Endothelial cell of umbilical vein (primary cell): ENCODE measurements at regions not wholly inside any gene's neighbourhood (a gene's known extent, or its start where the extent isn't known, plus 50 kb on each side); places are given as distances from the start of the nearest gene placed in this dataset.
"Not testable (repeated sequence)": the region's sequence is repeated elsewhere in the genome, so short reads cannot be mapped to it uniquely, and the experiment has no call there.

Experiments
- BruUV-seq: library from RNA; stranded (reverse); fragments of 400-500 nt; replicated peaks from 2 replicates; lab custom pipeline; 2021; lab: Mats Ljungman, UMichigan
- CTCF ChIA-PET: fragments of 300-600, 350-600 bp; sonication (Branson Sonifier 250); formaldehyde crosslinking; loops from one replicate; lab custom pipeline; 2021; ENCODE audit warnings: antibody characterized with exemption, inconsistent platforms; lab: Charles Lee
- POLR2A ChIA-PET: fragments of 300-600, 350-600 bp; sonication (Branson Sonifier 250); formaldehyde crosslinking; loops from one replicate; lab custom pipeline; 2021; ENCODE audit warnings: antibody characterized with exemption, inconsistent platforms; lab: Charles Lee
- DNase-seq: peaks from one replicate; pipeline ENCODE4 v3.0.0-alpha.2; 2011; ENCODE audit warnings: low read depth, low spot score
- FAIRE-seq: peaks from 2 replicates; lab custom pipeline; 2011; peaks lifted over from hg19 to GRCh38; lab: Jason Lieb, UNC
- H2AFZ ChIP-seq: 2 replicates; pipeline ENCODE4 v1.6.0; 2012; ENCODE audit warnings: low read depth, low read length, control low read depth, inconsistent platforms
- H3K27ac ChIP-seq: 2 replicates; pipeline ENCODE4 v1.5.1; 2011; ENCODE audit warnings: low read depth, mild to moderate bottlenecking, control low read depth, low read length, moderate library complexity; ENCODE audit not compliant: insufficient read depth
- H3K27me3 ChIP-seq, 2 experiments: 2 replicates each; pipeline versions ENCODE4 v1.6.0 to v1.6.1; 2011; ENCODE audit warnings: low read length in 2 of 2, mixed read lengths in 1 of 2; ENCODE audit not compliant: control insufficient read depth in 2 of 2, insufficient read depth in 2 of 2
- H3K36me3 ChIP-seq, 2 experiments: 2 replicates in 1 of 2; 3 replicates in 1 of 2; pipeline ENCODE4 v1.5.1; 2011; ENCODE audit warnings: low read length in 2 of 2, mild to moderate bottlenecking in 1 of 2, moderate library complexity in 1 of 2; ENCODE audit not compliant: control insufficient read depth in 2 of 2, insufficient read depth in 2 of 2; ENCODE audit errors: extremely low read depth in 1 of 2
- H3K4me1 ChIP-seq: 3 replicates; pipeline ENCODE4 v1.5.1; 2011; ENCODE audit warnings: mild to moderate bottlenecking, low read length; ENCODE audit not compliant: control insufficient read depth, insufficient read depth; ENCODE audit errors: extremely low read depth
- H3K4me2 ChIP-seq: 2 replicates; pipeline ENCODE4 v1.6.1; 2011; ENCODE audit warnings: low read length, control low read depth, mixed read lengths; ENCODE audit not compliant: insufficient read depth
- H3K4me3 ChIP-seq, 3 experiments: fragments of 200-600 bp in 1 of 3; sonication (generic), shearing (Covaris generic) in 1 of 3; replicated peaks in 1 of 3; 2 replicates each; pipeline ENCODE4 v1.5.1; 2011 to 2016; ENCODE audit warnings: control low read depth in 3 of 3, low read length in 3 of 3, mild to moderate bottlenecking in 2 of 3, inconsistent platforms in 1 of 3, low read depth in 1 of 3, moderate library complexity in 1 of 3; ENCODE audit not compliant: insufficient read depth in 1 of 3
- H3K79me2 ChIP-seq: 2 replicates; pipeline ENCODE4 v1.6.0; 2012; ENCODE audit warnings: low read length, inconsistent platforms; ENCODE audit not compliant: control insufficient read depth, insufficient read depth
- H3K9ac ChIP-seq: replicated peaks from 2 replicates; pipeline ENCODE3; 2011; ENCODE audit warnings: low read length, control low read depth; ENCODE audit not compliant: insufficient read depth; ENCODE audit errors: extremely low read depth
- H3K9me1 ChIP-seq: replicated peaks from 3 replicates; pipeline ENCODE4 v1.6.0; 2011; ENCODE audit warnings: mild to moderate bottlenecking, low read length; ENCODE audit not compliant: control insufficient read depth, insufficient read depth; ENCODE audit errors: extremely low read depth
- H3K9me3 ChIP-seq: replicated peaks from 2 replicates; pipeline ENCODE4 v1.5.1; 2012; ENCODE audit warnings: low read length, inconsistent platforms; ENCODE audit not compliant: control insufficient read depth, insufficient read depth
- H4K20me1 ChIP-seq: replicated peaks from 2 replicates; pipeline ENCODE3; 2011; ENCODE audit warnings: mild to moderate bottlenecking, low read length; ENCODE audit not compliant: control insufficient read depth, insufficient read depth; ENCODE audit errors: extremely low read depth
- CTCF ChIP-seq, 2 donors: IDR thresholded peaks; 1 replicate in 1 of 2; 2 replicates in 1 of 2; pipeline ENCODE4 v1.5.1; 2011; ENCODE audit warnings: low read length in 2 of 2, mild to moderate bottlenecking in 2 of 2, moderate library complexity in 2 of 2, control low read depth in 1 of 2, inconsistent platforms in 1 of 2, low read depth in 1 of 2; ENCODE audit not compliant: insufficient read depth in 1 of 2; ENCODE audit errors: extremely low read depth in 1 of 2
- EZH2 ChIP-seq: IDR thresholded peaks from 2 replicates; pipeline ENCODE4 v1.6.1; 2012; ENCODE audit warnings: borderline replicate concordance, low read depth, mild to moderate bottlenecking, moderate library complexity, low read length, inconsistent platforms; ENCODE audit not compliant: severe bottlenecking
- FOS ChIP-seq: IDR thresholded peaks from 2 replicates; pipeline ENCODE4 v1.6.1; 2011; ENCODE audit warnings: mild to moderate bottlenecking, low read length, moderate library complexity, borderline replicate concordance; ENCODE audit not compliant: insufficient read depth
- GATA2 ChIP-seq: IDR thresholded peaks from 2 replicates; pipeline ENCODE4 v1.7.0; 2011; ENCODE audit warnings: low read depth, mild to moderate bottlenecking, moderate library complexity, mixed read lengths, low read length; ENCODE audit not compliant: insufficient read length, insufficient read depth
- JUN ChIP-seq: IDR thresholded peaks from 2 replicates; pipeline ENCODE4 v1.6.1; 2011; ENCODE audit warnings: borderline replicate concordance, low read depth; ENCODE audit not compliant: insufficient read length, insufficient read depth
- MAX ChIP-seq: IDR thresholded peaks from 2 replicates; pipeline ENCODE4 v1.6.1; 2011; ENCODE audit not compliant: insufficient read depth, insufficient read length
- MYC ChIP-seq: IDR thresholded peaks from one replicate; pipeline ENCODE4 v1.6.1; 2011; ENCODE audit warnings: mild to moderate bottlenecking, low read depth, low read length
- POLR2A ChIP-seq: IDR thresholded peaks from 2 replicates; pipeline ENCODE4 v1.6.1; 2012; ENCODE audit warnings: low read depth, mild to moderate bottlenecking, control low read depth, low read length
- POLR2AphosphoS5 ChIP-seq: IDR thresholded peaks from 2 replicates; pipeline ENCODE4 v1.6.1; 2012; ENCODE audit warnings: low read depth, mild to moderate bottlenecking, control low read depth, low read length, moderate library complexity; ENCODE audit not compliant: insufficient read depth
- dilution Hi-C: fragments of 300-500 bp; cut with MboI; formaldehyde crosslinking; loops from one replicate; pipeline ENCODE4 v1.15.0; 2019; ENCODE audit warnings: low sequenced_read_pairs; ENCODE audit not compliant: extremely low pct_ligation_motif_present
- intact Hi-C: fragments of 100-400 bp; cut with micrococcal nuclease; formaldehyde crosslinking; loops from one replicate; pipeline ENCODE4 v1.10.0; 2022

GRCh38 chr16:60770384-60770783, 1265.9 kb downstream of the CDH8 start:
- H4K20me1 ChIP-seq, POLR2A ChIA-PET, H3K79me2 ChIP-seq, H3K9ac ChIP-seq, H3K36me3 ChIP-seq, intact Hi-C loops, H3K4me1 ChIP-seq, H3K4me2 ChIP-seq, H3K9me3 ChIP-seq, BruUV-seq, H2AFZ ChIP-seq, H3K9me1 ChIP-seq, H3K27ac ChIP-seq, CTCF ChIA-PET, DNase-seq, H3K27me3 ChIP-seq, dilution Hi-C loops, FAIRE-seq, H3K4me3 ChIP-seq: not testable (repeated sequence)

GRCh38 chr16:60763869-60764268, 1272.4 kb downstream of the CDH8 start:
- Histone ChIP-seq H3K4me2 (no peak overlapping the region), H3K4me1 (no peaks in the 10 kb centered on the region), H3K4me3 (no peak overlapping the region), H3K9me3 (peaks cover 2% of the 10 kb centered on the region), H3K79me2 (no peaks in the 10 kb centered on the region), H3K27ac (no peak overlapping the region), H2AFZ (no peak overlapping the region), H3K9me1 (no peaks in the 10 kb centered on the region), H3K27me3 (no peaks in the 10 kb centered on the region), H4K20me1 (no peaks in the 10 kb centered on the region), H3K9ac (no peak overlapping the region), H3K36me3 (no peaks in the 10 kb centered on the region)
- CTCF ChIA-PET: no interaction called here
- DNase-seq: no peak
- POLR2A ChIA-PET: no interaction called here
- TF ChIP-seq CTCF (IDR thresholded peaks at IDR 0.05; ENCODE audit: extremely low read depth in 1 of 2, insufficient read depth in 1 of 2, low read depth in 1 of 2, low read length in 2 of 2) (no peak), MAX (no peak), JUN (no peak), FOS (no peak), POLR2AphosphoS5 (no peak), POLR2A (no peak), EZH2 (no peak), GATA2 (no peak), MYC (no peak)
- intact Hi-C loops: no loop called here
- no TSS peak for BruUV-seq
- dilution Hi-C loops: no loop called here
- FAIRE-seq: no peak
